ENCODE measurements at regions not wholly inside any gene's neighbourhood (a gene's known extent, or its start where the extent isn't known, plus 50 kb on each side); places are given as distances from the start of the nearest gene placed in this dataset.

- TF ChIP-seq EP300 (IDR thresholded peaks at IDR 0.05) (no peak), CTCF (IDR thresholded peaks at IDR 0.05) (no peak), POLR2AphosphoS5 (IDR thresholded peaks at IDR 0.05) (no peak)
These were observed 104.1 kb downstream of the ATXN7L3B start for GRCh38 chr12:74641694-74642093.
